Hematopoietic multipotent progenitor cell (in vitro differentiated cells): ENCODE measurements at regions not wholly inside any gene's neighbourhood (a gene's known extent, or its start where the extent isn't known, plus 50 kb on each side); places are given as distances from the start of the nearest gene placed in this dataset.
A peak's percentile ranks its signal among the peaks of the same experiment; 100 is the strongest.

ENCODE experiments used
- DNase-seq, 3 donors: peaks; one replicate each; pipeline ENCODE4 v3.0.0-alpha.2; 2011 to 2015; ENCODE audit warnings: low read depth in 2 of 3, low spot score in 2 of 3

DNA sequence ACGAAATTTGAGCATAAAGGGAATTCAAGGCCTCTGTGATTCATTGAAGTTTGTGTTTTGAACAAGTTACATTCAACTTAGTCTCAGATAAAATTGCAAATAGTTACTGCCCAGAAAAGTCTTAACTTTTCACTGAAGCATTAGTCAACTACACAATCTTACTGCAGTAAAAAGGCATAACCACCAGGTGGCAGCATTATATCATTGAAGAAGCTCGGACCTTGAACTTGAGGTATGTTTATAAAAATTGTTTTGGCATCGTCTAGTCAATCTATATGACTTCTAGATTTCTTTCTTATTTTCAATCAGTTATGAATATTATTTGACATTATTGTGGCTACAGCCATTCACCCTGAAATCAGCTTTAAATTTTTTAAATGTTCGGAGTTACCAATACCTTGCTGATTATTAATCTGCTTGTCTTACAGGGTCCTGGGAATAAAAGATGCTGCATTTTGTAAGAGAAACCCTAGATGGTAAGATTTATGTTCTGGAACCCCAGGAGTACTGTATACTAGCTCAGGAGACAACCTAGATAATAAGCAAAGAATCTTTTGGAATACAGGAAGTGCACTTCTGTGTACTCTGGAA lies 83.9 kb upstream of the GRAMD2B start:
- peak; percentile 21 to 81 (median 50) for DNase-seq

DNA sequence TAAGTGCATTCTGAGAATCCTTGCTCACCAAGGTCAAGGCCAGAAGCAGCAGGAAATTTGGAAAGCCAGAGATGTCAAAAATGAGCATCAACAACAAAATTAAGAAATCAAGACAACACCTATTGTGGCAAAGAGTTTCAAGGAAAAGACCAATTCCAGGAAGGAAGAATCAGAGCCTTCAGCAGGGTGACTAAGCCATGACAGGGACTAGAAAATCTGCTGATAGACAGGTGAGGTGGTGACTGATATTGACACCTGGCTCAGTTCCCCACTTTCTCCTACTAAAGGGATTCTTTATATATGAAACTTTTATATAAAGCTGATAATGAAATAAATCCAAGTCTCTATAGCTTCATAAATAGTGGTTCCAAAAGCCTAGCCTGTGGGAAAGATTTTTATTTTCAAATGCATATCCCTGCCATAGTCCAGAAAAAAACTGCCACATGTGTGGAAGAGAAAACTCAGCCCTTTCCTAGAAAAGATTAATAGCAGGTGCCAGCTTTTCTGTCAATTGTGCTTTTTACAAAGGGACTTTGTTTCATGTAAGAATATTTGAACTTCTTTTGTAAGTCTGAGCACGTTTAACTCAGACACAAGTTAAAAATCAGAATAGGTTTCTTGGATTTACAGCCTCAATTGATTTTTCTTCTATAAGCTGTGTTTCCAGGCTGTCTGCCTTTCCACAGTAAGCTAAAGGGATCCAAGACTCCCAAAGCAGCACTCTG lies 81.1 kb upstream of the GRAMD2B start:
- no peak for DNase-seq

DNA sequence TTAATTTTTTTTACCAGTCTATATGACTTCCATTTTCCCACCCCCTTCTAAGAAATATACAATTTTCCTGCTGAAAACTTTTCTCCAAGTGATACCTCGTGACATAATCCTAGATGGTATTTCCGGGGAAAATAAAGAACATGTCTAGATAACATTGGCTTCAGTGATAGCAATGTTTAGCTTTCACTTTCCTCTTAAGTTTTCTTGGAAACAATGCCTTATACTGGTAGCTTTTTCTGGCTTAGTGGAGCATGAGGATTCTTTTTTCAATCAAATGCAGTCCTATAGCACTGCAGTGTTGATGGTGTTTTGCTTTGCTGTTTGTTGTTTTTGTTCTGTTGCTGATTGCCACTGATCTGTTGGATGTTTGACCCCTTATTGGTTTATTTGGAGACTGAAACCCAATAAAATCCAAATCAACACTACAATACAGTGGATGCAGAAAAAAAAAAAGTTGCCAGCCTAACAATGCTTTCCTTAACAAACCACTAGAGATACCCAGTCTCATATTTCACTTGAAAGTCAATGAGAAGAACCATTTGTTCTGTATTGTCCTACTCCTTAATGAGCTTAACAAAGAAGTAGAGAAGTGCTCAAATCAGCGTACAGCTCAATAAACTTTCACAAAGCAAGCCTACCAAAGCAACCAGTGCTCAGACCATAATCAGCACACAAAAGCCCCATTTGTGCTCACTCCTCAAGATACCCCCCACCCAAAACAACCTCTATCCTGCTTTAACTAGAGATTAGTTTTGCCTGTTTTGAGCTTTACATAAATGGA lies 74.2 kb upstream of the GRAMD2B start:
- DNase-seq: no peak

DNA sequence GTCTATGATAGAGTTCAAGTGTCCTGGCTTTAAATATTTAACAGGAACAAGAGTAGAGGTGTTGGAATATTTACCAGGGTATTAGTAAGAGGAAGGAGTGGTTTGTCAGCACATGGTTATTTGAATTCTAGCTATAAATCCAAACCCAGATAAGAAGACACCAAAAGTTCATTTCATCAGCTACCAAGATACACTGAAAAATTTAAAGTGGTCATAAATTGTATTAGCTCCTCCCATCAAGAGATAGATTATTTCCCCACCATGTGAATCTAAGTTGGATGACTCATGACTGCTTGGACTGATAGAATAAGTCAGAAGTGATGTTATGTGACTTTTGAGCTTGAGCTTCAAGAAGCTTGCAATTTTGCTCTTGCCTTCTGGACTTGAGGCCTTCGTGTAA lies 72.1 kb upstream of the GRAMD2B start:
- no peak for DNase-seq

DNA sequence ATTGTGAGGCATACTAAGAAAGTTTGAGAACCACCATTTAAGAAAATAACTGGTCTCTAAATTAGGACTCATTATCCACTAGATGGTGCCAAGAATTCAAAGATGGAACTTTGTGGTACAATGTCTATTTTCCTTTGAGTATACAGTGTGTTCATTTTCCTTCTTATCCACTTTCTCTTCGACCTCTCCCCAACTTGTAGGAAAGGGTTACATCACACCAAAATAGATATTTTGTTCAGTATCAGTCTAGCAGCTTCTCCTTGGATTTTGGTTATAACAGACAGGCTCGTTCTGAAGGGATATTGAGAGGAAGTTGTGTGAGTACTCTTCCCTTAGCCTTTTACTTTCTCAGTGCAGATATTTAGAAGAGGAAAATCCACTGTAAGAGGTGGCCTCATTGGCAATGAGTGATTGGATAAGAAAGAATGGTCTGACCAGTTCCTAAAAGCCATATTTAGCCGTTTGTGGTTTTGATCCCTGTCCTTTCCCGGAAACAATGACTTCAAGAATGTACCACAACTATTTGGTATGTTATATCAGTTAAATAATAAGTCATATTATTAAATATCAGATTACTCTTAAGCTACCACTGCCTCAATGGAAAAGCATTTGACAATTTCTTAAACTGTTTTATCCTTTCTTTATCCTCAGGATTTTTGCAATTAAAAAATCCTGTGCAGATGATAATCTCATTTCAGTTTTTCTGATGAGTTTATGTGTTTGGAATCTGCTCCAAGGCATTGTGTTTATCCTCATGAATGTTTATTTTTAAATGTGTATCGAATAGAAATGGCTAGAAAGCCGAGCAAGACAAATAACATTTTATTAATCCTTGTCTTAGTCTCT lies 69.0 kb upstream of the GRAMD2B start:
- peak in 2 of 3 donors; percentile 34 to 77 for DNase-seq

DNA sequence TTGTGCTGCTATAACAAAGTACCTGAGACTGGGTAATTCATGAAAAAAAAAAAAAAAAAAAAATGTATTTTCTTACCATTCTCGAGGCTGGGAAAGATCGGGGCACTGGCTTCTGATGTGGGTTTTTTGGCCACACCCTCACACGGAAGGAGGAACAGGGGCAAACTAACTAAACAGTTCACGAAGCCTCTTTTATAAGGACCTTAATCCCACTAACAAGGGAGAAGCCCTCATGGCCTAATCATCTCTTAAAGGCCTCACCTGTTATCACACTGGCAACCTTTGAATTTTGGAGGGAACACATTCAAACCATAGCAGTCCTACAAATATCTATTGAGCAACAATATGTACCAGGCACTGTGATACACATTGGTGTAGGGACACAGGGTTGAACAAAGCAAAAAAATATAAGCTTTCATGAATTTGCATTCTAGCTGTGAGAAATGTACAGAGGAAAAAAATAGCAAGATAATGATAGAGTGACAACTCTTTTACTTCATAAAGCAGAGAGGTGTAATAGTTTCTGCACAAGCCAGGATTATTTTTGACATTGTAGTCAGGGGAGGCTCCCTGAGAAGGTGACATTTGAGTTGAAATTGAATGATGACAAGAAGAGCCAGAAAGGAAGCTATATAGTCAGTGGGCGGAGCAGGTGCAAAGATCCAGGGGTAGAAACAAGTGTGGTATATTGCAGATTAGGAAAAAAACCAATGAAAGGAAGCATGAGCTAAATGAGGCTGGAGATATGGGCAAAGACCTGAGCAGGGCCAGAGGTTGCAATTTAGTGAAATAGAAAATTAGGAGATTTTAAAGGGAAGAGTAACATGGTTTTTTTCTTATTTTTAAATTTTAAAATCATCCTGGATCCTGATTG lies 68.1 kb upstream of the GRAMD2B start:
- DNase-seq: no peak

DNA sequence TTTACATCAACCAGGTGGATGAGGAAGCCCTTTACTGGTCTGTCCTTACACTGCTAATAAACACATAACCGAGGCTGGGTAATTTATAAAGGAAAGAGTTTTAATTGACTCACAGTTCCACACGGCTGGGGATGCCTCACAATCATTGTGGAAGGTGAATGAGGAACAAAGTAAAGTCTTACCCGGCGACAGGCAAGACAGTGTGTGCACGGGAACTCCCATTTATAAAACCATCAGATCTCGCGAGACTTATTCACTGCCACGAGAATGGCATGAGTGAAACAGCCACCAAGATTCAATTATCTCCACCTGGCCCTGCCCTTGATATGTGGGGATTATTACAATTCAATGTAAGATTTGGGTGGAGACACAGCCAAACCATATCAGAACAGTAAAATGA lies 67.3 kb upstream of the GRAMD2B start:
- DNase-seq: peak in 1 of 3 donors; percentile 17

DNA sequence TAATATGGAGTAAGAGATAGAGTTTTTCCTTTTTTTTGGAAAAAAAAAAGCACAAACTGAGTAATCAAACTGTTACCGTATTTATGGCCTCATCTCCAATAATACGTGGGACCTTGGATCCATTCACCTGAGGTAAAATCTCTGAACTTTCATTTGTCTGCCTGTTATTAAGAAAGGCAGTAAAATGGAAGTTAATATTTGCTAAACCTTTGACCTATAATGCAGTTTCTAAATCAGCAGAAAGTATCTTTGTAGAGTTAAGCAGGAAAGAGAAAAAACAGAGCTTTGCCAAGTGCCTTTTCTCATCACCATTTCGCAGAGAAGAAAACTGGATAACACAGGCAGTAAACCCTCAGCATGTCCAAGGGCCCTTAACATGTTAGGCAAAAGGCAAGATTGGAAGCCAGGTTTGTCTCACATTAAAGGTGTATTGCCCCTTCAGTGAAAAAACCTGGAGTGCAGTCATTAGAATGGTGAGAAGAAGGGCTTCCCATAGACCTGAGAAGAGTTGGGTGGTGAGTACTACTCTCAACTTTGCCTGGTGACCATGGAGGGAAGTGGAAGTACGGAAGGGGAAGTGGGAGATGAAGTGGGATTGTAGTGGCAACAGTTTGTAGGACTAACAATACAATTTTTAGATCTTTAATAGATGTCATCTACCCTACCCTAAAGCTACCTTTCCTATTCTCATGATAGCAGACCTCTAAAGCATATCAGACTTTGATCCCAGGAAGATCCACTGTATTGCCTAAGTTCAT lies 65.4 kb upstream of the GRAMD2B start:
- DNase-seq: no peak

DNA sequence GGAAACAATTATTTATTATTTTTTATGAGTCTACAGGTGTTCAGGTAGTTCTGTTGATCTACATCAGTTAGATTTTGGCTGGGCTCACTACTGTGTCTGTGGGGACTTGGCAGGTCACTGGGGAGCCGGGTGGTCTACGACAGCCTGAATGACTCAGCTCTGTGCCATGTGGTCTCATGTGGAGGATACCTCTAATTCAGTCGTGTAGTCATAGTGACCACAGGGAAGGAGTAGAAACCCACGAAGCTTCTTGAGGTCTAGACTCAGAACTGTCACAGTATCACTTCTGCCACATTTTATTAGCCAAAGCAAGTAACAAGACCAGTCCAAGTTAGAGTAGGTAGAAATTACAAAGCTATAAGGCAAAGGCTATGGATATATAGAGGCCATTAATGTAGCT lies 64.7 kb upstream of the GRAMD2B start:
- DNase-seq: peak in 2 of 3 donors; percentile 25 to 53

DNA sequence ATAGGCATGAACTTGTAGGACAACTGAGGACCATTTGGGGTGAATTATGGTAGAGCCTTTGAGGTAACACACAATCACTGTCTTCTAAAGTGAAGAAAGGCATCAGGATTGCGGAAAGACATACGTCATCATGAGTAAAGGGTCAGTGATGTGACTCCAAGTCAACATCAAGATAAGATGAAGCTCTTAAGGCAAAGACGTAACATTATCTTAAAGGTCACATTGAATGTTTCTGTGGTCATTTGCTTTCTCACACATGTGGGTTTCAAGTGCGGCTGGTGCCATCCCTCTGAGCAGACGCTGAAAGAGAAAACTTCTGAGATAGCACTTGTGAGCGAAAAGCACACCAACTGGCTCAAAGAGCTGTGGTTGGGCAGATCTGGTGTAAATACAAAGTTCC lies 63.3 kb upstream of the GRAMD2B start:
- DNase-seq: no peak

DNA sequence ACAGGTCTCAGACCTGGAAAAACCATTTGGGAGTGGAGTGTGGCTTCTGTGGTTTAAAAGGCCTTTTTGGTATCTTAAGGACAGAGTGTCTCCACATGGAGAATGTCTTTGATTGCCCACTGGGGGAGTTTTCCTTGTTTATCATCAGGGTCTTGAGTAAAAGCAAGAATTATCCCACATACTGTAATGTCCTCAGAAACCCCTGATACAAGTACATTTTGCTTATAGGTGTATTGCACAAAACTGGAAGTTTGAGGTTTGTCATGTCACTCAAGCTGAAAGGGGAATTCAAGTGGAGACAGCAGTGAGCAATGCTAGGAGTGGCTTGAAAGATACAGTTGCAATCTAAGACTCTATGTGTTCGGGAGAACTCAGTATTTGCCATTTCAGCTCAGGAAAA lies 62.7 kb upstream of the GRAMD2B start:
- DNase-seq: no peak

DNA sequence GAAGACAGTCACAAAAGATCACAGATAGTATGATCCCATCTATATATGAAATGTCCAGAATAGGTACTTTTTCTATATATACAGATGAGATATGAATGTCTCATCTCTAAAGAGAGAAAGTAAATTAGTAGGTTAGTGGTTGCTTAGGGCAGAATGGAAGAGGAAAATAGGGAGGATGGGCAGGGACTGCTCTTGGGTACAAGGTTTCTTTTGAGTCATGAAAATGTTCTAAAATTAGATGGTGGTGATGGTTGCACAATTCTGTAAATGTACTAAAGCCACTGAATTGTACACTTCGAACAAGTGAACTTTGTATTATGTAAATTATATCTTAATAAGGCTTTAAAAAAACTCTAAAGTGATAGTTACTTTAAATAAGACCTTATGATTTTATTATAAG lies 59.6 kb upstream of the GRAMD2B start:
- no peak for DNase-seq

DNA sequence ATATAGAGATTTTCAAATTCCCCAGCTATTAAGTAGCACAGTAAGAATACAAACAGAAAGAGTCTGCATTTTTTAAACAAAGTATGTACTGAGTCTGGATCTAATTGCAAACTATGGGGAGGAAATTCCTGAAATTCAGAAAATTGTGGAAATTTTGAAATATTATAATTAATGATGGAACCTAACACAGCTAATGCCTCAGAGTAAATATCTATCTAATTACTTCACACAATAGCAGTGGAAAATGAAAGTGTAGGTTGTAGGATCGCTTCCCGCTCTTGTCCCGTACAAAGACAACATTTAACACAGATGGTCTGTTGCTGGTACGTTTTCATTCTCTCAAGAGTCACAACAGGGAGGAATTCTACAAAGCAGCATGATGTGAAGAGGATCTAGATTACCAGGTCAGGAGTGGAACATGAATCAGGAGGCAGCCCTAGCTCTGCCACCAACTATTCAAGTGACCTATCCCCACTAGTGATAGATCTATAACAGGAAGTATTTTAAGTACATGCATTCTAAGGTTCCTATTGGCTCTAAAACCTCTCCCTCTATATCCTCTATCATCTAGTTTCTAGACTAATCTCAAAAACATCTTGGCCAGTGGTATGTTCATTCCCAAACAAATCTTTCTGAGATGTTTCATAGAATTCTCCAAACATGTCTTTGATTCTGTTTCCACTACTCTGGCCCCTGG lies 58.9 kb upstream of the GRAMD2B start:
- DNase-seq: no peak

DNA sequence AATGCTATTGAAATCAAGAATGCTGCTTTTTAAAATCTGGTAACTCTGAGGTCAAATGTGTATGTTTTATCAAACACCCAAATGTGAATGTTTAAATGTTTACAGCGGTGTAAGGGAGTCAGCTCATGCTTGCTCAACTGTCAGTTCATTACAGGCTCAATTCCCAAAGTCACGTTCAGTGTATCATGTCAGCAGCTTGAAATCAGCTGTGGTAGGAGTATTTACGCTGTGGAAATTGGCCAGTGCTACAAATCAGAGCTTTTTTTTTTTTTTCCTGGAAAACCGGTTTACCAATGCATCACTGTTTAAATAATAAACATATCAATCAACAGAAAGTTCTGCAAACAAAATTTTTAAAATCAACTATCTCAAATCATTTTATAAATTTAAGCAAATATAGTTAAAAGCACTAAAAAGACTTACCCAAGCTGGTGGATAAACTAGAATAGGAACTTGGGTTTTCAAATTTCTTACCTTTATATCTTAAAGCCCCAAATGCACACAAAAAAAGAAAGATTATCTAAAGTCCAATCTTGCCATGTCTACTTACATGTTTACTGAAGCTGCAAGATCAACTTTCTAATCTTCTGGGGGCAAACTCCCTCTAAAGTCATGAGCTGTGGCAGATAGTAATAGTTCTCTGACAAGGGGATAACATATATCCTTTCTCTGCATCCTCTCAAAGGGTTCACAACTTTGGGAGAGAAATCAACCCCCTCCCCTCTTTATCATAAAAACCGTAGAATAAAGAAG lies 57.6 kb upstream of the GRAMD2B start:
- DNase-seq: no peak

DNA sequence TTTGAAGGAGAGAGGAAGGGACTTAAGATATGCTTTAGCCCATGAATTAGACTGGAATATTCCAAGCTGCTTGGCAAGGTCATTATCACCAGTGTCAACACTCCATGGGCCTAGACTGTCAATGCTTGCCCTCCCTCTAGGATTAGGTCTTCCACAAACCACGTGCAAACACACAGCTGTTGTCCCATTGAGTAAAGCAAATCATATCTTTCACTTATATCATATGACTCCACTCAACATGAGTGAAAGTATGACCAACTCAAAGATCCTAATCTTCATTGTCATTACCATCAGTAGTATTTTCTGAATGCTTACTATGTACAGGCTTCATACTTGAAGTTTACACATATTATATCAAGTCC lies 57.0 kb upstream of the GRAMD2B start:
- no peak for DNase-seq

DNA sequence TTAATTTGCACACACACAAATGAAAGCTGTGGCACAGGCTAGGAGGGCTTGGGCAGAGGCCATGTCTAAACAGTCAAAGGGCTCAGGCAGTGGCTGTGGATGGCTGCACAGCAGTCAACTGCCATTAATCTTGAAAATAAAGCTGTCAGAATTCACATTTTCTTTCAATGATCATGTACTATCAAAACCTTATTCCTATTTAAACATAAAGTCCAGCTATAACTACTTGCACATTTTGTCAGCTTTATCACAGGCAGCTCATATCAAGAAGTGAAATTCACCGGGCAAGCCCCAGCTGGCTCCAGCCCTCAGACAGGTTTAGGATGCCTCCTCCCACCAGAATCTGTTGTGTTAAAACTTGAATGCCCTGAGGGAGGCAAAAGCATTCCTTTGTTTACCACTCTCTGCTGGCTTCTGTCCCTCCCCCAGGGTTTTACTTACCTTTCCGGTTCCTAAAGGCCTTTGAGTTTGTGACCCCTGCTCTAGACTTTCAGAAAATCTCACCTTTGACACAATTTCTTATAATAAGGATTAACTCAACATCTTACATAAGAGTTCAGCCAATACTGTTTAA lies 54.9 kb upstream of the GRAMD2B start:
- DNase-seq: no peak

DNA sequence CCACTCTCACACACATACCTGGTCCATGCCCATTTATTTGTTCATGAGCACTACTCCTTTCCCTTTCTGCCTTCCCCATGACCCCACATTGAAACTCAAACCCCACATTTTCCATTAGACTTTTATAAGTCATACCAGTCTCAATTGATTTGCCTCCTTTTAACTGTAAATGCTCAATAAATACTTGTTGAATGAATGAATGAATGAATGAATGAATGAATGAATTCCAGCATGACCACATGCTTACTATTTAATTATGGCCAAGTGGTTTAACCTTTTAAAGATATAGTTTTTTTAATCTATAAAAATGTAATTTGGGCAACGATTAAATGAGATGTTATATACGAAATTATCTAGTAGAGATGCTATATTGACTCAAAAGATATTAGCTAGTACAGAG lies 54.1 kb upstream of the GRAMD2B start:
- DNase-seq: no peak
